GM12891 (cell line): ENCODE measurements at regions not wholly inside any gene's neighbourhood (a gene's known extent, or its start where the extent isn't known, plus 50 kb on each side); places are given as distances from the start of the nearest gene placed in this dataset.

Source experiments
- PAX5 ChIP-seq: IDR thresholded peaks from 2 replicates; pipeline ENCODE4 v1.6.1; 2011; ENCODE audit warnings: low read length, moderate library complexity, mild to moderate bottlenecking; ENCODE audit not compliant: insufficient read depth, severe bottlenecking
- POLR2A ChIP-seq: IDR thresholded peaks from 2 replicates; pipeline ENCODE4 v1.6.1; 2011; ENCODE audit warnings: low read depth, low read length, control low read depth
- POLR2AphosphoS5 ChIP-seq: IDR thresholded peaks from 2 replicates; pipeline ENCODE4 v1.6.1; 2011; ENCODE audit warnings: low read depth, low read length, control low read depth
- POU2F2 ChIP-seq: IDR thresholded peaks from 2 replicates; pipeline ENCODE4 v1.6.1; 2011; ENCODE audit warnings: low read depth, mild to moderate bottlenecking, control low read depth, low read length, moderate library complexity
- SPI1 ChIP-seq: IDR thresholded peaks from 2 replicates; pipeline ENCODE4 v1.6.1; 2011; ENCODE audit warnings: low read depth, low read length, control low read depth
- TAF1 ChIP-seq: IDR thresholded peaks from 2 replicates; pipeline ENCODE4 v1.6.1; 2011; ENCODE audit warnings: low read depth, low read length, control low read depth

GRCh38 chr11:26201411-26201810 lies 130.5 kb upstream of the ANO3 start:
- TF ChIP-seq SPI1 (no peak), TAF1 (no peak), POLR2A (no peak), POLR2AphosphoS5 (no peak), POU2F2 (no peak), PAX5 (no peak)
